ENCODE measurements at regions not wholly inside any gene's neighbourhood (a gene's known extent, or its start where the extent isn't known, plus 50 kb on each side); places are given as distances from the start of the nearest gene placed in this dataset.
"Not testable (repeated sequence)": the region's sequence is repeated elsewhere in the genome, so short reads cannot be mapped to it uniquely, and the experiment has no call there.

DNA sequence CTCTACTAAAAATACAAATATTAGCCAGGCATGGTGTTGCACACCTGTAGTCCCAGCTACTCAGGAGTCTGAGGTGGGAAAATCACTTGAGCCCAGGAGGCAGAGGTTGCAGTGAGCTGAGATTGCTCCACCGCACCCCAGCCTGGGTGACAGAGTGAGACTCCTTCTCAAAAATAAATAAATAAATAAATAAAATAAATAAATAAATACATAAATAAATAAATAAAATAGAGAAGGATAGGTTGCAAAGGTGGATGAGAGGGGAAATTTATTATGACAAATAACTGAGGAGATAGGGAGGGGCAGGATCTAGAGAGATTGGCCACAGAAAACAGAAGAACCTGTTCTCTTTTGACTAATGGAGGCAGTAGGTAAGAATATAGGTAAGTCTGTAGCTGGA, 601.6 kb downstream of the LRRC70 start:
- DNase-seq = not testable (repeated sequence)

DNA sequence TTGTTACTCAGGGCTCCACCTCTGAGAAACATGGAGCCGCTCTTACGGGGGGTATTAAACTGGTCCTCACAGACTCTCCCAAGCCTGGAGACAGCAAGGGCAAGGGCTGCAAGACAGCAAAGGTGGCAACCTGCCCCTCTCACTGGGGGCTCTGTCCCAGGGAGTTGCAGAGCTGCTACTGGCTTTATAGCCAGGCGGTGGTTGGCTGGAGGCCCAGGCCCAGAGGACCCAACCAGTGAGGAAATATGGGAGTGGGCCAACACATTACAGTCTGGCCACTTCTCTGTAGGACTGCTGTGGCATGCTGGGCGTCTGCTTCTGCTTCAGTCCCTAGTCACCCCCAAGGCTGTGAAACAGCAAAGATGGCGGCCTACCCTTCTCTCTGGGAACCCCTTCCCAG, 597.2 kb downstream of the LRRC70 start:
- DNase-seq = no peak

DNA sequence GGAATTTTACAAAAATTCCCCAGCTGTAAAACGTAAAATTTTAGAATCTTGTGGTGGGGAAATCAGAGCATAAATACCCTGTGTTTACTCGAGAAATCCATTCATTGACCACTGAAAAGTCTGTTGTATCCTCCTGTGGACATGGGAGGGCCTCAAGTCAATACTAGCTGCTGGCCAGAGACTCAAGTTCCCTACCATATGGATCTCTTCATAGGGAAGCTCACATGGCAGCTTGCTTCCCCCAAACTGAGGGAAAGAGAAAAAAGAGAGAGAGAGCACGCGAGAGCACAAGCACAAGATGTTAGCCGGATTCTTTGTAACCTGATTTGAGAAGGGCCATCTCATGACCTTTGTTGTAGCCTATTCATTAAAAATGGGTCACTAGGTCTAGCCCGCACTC, 591.9 kb downstream of the LRRC70 start:
- DNase-seq = no peak

DNA sequence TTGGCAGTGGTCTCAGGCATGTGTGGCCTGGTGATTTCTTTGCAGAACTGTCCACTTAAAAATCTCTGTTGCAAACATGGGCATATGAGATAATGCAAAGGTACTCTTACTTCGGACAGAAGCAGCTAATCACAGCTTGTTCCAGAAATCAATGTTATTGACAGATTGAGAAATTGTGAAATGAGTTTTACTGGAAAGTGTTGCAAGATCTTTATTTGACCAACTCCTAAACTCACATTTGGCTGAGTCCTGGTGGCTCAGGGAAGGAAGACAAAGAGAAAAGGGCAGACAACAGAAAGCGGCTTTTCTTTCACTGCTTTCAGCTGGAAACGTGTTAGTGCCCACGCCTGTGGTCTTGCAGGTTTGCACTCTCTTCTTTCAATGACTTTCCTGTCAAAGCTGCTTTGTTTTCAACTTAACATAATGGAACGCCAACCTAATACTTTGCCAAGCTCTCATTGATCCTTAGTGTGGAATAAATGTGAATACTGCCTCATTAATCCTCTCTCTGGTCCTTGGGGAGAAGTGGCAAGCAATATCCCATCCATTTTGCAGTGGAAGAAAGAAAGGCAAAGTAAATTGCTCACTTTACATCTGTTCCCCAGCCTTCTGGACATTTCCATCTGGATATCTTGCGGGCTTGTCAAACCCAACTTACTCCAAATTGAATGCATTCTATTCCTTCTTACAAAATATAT, 586.4 kb downstream of the LRRC70 start:
- DNase-seq = no peak

DNA sequence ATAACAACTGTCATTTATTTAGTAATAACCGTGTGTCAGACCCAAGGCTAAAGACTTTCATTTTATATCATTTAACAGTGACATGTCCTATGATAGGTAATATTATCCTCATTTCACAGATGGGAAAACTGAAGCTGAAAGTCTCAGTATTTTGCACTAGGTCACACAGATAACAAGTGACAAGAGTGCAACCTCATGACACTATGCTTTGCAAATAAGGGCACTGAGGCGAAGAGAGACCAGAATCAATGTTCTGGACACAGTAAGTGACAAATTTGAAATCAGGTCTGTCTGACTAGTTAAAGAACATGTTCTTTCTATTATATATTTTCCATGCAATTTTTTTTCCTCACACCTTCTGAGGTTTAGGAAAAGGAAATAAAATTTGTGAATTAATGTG, 585.7 kb downstream of the LRRC70 start:
- DNase-seq = no peak

DNA sequence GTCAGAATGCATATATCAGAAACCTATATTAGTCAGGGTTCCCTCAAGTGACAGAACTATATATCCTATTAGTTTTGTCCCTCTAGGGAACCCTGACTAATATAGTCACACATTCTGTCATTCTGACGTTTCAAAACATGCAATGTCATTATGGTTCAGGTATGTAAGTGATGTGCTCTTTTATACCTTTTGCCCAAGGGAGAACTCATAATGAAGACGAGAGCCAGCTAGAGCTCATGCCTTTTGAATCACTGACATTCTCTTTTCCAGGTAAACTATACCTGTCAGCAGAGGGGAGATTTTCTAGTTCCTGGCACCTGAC, 576.7 kb downstream of the LRRC70 start:
- DNase-seq = no peak

DNA sequence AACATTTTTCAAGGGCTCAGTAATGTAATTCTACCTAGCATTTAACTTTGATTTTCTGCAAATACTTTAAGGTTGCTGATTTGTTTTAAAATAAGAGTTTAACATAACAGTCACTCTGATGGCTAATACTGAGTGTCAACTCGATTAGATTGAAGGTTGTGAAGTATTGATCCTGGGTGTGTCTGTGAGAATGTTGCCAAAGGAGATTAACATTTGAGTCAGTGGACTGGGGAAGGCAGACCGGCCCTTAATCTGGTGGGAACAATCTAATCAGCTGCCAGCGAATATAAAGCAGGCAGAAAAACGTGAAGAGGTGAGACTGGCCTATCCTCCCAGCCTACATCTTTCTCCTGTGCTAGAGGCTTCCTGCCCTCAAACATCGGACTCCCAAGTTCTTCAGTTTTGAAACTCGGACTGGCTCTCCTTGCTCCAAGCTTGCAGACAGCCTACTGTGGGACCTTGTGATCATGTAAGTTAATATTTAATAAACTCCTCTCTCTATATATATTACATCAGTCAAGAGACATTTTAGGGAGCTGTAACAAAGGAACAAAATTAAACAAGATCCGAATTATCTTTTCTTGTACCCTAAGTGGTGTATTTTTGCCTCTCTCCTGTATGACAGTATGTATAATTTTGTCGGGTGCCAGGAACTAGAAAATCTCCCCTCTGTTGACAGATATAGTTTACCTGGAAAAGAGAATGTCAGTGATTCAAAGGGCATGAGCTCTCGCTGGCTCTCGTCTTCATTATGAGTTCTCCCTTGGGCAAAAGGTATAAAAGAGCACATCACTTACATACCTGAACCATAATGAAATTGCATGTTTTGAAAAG, 576.1 kb downstream of the LRRC70 start:
- no peak for DNase-seq

DNA sequence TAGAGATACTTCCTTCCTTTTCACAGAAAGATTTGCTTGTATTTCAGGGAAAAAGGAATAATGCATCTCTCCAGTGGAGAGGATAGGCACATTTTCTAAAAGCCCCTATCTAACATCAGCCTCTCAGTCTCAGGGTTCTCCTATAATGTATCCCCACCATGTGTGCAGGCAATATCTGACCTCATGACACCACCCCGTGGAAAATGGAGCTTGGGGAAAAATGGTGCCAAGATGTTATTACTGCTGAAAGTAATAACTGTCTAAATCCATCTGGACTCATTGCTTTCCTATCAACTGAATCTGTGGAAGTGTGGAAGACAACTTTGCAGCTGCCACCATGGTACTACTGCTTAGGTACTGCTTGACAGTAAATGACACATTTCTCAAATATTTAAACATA, 574.3 kb downstream of the LRRC70 start:
- DNase-seq = no peak

DNA sequence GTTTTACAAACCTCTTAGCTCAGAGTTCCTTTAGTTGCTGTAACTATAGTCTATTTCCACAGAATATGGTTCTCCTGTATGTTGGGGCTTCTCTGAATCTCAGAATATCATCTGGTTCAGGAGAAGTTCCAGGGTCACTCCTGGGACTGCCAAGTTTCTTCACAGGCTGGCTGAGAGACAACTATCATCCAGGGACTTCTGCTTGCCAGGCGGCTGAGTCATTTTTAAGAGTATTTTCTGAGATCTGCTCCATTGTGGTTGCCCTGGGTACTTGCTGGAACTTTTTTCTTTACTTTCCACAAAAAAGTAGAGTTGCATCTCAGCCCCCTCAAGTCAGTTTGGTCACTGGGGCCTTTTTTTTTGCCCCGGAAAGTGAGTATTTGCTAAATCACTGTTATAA, 566.5 kb downstream of the LRRC70 start:
- no peak for DNase-seq

DNA sequence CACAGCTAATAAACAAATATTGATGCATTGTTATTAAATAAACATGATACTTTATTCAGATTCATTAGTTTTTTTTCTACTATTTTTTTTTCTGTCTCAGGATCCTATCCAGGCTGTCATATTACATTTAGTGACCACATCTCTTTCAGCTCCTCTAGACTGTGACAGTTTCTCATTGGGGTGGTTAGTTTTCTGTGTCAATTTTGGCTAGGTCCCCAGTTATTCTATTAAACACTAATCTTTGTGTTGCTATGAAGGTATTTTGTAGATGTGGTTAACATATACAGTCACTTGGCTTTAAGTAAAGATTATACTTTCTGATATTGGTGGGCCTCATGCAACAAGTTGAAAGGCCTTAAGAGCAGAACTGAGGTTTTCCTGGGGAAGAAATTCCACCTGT, 563.0 kb downstream of the LRRC70 start:
- no peak for DNase-seq

DNA sequence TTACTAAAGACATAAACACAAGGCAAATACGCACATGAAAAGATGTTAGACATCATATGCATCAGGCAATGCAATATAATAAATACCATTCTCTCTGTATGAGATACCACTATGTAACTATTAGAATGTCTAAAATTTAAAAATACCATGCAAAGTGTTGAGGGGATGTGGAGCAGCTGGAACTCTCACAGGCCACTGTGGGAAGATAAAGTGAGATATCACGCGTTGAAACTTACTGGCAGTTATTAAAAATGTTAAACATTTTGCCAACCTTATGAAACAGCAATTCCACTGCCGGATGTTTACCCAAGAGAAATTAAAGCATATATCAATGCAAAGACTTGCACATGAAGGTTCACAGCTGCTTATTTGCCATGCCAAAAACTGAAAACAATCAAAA, 556.7 kb downstream of the LRRC70 start:
- DNase-seq = no peak

DNA sequence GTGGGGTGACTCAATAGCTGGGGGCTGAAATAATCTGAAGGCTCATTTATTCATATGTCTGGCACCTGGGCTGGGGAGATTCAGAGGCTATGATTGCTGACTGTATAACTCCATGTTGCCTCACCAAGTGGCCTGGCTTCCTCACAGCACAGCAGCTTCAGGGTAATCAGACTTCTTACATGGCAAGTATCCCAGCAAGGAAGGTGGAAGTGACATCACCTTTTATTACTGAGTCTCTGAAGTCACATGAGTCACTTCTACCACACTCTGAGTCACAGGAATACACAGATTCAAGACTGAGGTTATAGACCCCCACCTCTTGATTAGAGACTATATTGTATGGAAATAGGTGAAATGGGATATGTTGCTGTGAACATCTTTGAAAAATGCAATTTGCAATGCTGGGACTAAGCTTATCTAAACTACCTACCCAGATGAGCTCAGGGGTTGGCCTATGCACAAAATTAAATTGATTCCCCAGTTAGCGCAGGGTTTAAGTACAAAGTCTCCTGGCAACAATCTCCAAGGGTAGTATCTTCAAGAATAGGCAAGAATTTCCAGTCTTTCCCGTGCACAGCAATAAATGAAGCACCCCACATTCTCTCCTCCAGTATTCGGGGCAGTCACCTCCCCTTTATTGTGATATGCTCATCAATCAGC, 553.1 kb downstream of the LRRC70 start:
- DNase-seq = no peak

DNA sequence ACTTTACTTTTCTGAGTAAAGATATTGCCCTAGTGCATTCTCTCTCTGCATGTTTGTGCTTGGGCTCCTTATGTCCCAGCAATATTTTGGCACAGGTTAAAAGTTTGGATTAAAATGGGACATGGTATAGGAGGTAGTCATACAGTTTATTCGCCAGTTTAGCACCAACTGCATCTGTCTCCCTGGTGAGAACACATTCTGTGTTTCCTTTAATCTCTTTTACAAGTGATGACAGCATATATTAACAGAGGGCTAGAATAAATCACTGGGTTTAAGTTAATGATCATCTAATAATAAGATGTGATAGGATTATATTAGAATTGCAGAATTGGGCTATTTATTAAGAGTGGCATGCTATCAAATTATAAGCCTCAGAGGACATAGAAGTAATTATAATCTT, 550.1 kb downstream of the LRRC70 start:
- DNase-seq = no peak

DNA sequence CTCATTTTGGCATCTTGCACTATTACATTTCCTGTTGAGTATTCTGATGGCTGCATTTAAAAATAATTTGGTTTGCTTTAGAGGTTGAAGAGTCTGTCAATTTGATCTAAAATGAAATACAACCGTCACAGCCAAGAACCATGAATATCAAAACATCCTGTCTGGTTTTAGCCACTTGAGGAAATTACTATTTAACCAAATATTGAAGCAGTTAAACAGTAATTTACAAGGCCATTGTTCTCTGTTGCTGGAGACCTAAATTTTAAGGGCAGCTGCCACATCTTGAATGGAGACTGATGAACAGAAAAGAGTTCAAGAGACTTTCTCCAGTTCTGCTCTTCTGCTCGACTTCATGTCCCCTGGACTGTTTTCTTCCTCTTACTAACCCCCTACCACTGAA, 549.4 kb downstream of the LRRC70 start:
- DNase-seq = no peak

DNA sequence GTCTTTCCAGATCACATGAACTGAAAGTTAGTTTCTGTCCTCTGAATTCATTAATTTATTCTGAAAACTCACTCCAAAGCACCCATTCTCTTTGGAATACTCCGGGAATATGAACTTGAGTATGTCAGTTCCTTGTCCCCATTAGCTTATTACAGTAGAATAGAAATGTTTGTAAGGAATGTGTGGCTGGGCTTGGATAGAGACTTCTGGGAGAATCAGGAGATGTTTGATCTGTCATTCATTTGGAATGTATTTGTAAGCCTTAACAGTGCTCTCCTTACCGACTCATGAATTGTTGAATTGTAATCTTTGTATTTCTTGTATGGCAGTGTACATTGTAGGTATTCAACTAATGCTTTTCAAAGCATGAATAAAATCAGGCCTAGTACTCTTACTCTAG, 548.4 kb downstream of the LRRC70 start:
- no peak for DNase-seq

DNA sequence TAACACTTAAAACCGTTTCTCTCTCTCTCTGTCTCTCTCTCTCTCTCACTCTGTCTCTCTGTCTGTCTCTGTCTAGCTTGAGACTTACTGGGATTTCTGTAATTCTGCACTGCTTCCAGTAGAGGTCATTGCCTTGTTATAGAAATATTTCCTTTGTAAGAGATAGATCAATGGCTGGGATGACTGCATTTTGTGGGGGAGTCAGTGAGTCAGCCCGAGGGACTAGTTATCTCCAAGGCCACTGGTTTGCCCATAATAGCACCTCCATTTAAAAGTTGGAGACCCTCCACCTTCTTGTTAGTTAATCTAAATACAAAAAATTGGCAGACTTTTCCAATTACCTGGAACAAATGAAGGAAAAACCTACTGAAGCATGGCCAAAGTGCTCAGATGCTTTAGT, 547.2 kb downstream of the LRRC70 start:
- DNase-seq = peak in 2 of 4 experiments; percentile 7 to 13

DNA sequence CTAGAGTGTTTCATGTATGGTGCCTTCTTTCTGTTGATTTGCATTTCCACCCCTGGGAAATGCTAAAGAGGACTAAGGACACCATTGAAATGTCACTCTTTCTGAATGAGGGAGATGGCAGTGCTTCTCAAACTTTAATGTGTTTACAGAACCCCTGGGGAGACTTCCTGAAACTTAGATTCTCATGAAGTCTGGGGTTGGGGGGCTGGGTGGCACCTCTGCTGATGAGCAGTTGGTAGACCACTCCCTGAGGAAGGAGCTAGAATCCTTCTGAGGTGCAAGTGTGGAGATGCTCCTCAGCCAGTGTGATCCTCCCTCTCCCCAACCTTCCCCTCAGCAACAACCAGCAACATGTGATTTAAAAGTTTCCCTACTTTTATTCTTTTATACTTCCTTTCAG, 546.8 kb downstream of the LRRC70 start:
- DNase-seq = no peak

DNA sequence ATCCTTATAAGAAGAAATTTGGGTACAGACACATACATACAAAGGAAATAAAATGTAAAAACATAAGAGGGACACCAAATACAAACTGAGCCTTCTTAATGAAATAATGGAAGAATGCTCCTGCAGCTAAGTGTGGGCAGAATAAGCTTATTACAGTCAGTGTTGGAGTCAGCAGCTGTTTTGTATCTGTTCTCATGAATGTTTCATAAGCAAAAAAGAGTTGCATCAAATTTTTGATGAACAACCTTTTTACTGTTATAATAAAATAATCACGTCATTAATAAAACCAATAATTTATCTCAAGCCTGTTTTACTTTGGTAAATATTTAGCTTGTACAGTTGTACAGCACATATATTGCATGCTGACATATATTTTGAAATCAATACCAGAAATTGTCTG, 545.6 kb downstream of the LRRC70 start:
- DNase-seq = no peak

DNA sequence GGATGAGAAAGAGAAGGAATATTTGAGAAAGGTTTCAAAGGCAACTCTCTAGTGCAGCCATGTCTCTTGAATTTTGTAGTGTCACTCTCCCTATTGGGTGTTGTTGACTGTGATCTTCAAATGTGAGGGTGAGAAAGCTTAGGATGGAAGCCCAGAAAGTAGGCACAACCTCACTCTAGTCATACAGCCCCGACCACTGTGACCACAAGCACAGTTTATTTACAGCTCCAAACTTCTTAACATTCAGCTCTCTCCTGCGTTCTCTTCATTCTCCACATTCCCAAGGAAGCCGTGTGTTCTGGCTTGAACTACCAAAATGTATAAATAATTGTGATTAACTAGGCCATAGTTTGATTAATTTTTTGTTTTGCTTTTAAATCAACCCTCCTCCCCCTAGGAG, 542.9 kb downstream of the LRRC70 start:
- no peak for DNase-seq

DNA sequence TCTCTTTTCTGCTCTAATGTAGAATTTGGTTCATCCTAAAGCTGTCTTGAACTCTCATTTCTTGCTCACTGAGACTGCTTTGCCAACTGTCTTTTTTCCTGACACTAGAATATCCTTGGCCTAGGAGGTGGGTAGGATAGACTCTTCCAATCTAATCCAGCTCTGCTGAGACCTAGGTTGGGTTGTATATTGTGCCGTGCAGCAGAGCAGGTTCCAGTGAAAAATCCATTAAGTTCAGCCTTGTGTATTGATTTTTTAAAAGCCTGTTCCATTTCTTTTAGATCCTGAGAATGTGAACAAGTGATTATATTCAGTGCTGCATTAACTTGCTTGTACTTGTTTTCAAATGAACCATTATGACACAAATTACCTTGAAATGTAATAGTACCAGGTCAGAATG, 539.6 kb downstream of the LRRC70 start:
- no peak for DNase-seq

DNA sequence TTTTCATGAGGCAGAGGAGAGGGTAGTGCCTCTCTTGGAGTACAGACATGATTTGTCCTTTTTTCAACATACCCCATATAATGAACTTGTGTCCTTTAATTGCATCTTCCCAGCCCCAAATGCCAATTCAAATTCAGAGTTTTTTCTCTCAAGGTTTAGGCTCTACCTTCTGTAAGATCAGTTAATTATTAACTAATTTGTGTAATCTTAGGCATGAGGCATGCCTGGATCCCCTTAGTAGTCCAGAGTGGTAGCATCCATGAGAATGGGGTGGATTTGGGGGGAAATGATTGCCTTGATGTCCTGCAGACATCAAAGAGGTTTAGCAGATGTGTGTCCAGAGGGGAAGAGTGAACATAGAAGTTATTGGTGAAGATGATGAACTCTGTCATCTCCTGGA, 533.3 kb downstream of the LRRC70 start:
- DNase-seq = no peak

DNA sequence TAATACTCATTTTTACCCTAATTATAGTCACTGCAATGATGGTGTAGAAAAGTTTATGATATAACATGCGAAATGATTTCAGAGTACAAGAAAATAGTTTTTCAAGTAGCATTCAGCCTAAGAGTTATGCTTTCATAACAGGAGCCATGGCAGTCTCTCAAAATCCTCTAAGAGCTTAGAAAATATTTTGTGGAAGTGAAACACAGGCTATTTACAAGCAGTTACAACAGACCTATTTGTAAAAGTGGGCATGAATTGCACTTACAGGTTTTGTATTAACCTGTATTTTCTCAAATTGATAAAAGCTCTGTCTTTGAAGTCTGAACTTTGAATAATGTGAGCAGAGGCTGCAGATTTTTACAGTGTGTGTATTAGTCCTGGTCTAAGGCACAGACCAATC, 523.3 kb downstream of the LRRC70 start:
- no peak for DNase-seq

DNA sequence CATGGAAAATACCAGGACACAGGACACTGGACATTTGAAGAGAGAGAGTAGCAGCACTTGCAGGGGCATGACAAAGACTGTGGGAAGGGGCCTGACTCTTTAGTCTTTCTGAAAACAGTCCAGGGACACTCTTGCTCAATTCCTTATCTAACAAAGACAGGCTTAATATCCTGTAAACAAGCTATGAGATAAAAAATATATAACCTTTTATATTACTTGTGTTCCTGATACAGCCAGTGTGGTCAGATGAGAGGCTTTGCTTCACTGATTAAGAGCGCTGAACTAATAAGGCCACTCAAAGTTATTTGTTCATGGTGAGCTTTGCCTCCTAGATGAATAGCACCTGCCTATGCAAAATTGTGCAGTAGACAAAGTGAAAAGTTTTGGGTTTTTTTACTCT, 518.7 kb downstream of the LRRC70 start:
- DNase-seq = no peak

DNA sequence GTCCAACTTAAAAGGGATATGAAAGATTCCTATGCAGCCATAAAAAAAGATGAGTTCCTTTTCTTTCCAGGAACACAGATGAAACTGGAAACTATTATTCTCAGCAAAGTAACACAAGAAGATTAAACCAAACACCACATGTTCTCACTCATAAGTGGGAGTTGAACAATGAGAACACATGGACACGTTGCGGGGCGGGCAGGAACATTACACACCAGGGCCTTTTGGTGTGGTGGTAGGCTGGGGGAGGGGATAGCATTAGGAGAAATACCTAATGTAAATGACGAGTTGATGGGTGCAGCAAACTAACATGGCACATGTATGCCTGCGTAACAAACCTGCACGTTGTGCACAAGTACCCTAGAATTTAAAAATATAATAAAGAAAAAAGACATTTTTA, 516.1 kb downstream of the LRRC70 start:
- no peak for DNase-seq

All from suppressor macrophage (primary cell).